ENCODE measurements at regions not wholly inside any gene's neighbourhood (a gene's known extent, or its start where the extent isn't known, plus 50 kb on each side); places are given as distances from the start of the nearest gene placed in this dataset.

GRCh38 chr2:58620093-58620492 is 379.0 kb upstream of the FANCL start:
- H2AFZ ChIP-seq (ENCODE audit: low read depth, low read length): no peak overlapping the region
- H3K9me3 ChIP-seq (ENCODE audit: low read length): no peaks in the 10 kb centered on the region
- TF ChIP-seq EZH2 (IDR thresholded peaks at IDR 0.05; ENCODE audit: borderline replicate concordance, insufficient read depth, low read length, poor library complexity, severe bottlenecking) (no peak), SMC3 (conservative IDR thresholded peaks at IDR 0.05; ENCODE audit: poor library complexity) (no peak)
- no peaks in the 10 kb centered on the region for H3K36me3 ChIP-seq (ENCODE audit: insufficient read depth, low read length)
- no peak overlapping the region for H3K27ac ChIP-seq (ENCODE audit: low read length)
- H3F3A ChIP-seq (ENCODE audit: insufficient read depth, low read length, poor library complexity, severe bottlenecking): no peaks in the 10 kb centered on the region
- no peaks in the 10 kb centered on the region for H3K27me3 ChIP-seq (ENCODE audit: insufficient read depth, low read depth, low read length)
- H3K9ac ChIP-seq (ENCODE audit: low read length): no peak overlapping the region
- H3K9me2 ChIP-seq (ENCODE audit: insufficient read depth, low read length): no peaks in the 10 kb centered on the region
- no peaks in the 10 kb centered on the region for H3K79me2 ChIP-seq (replicated peaks; ENCODE audit: insufficient read depth, low read length)
- no peak overlapping the region for H3K4me2 ChIP-seq (ENCODE audit: low read length)
- no peaks in the 10 kb centered on the region for H4K20me1 ChIP-seq (ENCODE audit: insufficient read depth)
- no peak overlapping the region for H3K4me3 ChIP-seq (ENCODE audit: low read length)

- no peaks in the 10 kb centered on the region for H3F3A ChIP-seq (ENCODE audit: insufficient read depth, low read length, poor library complexity, severe bottlenecking)
- no peak overlapping the region for H2AFZ ChIP-seq (ENCODE audit: low read depth, low read length)
- no peaks in the 10 kb centered on the region for H3K27me3 ChIP-seq (ENCODE audit: insufficient read depth, low read depth, low read length)
- no peaks in the 10 kb centered on the region for H3K9me2 ChIP-seq (ENCODE audit: insufficient read depth, low read length)
- no peaks in the 10 kb centered on the region for H3K36me3 ChIP-seq (ENCODE audit: insufficient read depth, low read length)
- no peak overlapping the region for H3K4me2 ChIP-seq (ENCODE audit: low read length)
- no peaks in the 10 kb centered on the region for H4K20me1 ChIP-seq (ENCODE audit: insufficient read depth)
- TF ChIP-seq EZH2 (IDR thresholded peaks at IDR 0.05; ENCODE audit: borderline replicate concordance, insufficient read depth, low read length, poor library complexity, severe bottlenecking) (no peak), REST (IDR thresholded peaks at IDR 0.05; ENCODE audit: borderline replicate concordance) (no peak), RAD21 (conservative IDR thresholded peaks at IDR 0.05) (no peak), CTCF (IDR thresholded peaks at IDR 0.05; ENCODE audit: poor library complexity, severe bottlenecking) (no peak)
- H3K4me3 ChIP-seq (ENCODE audit: low read length): no peak overlapping the region
- no peaks in the 10 kb centered on the region for H3K79me2 ChIP-seq (replicated peaks; ENCODE audit: insufficient read depth, low read length)
- no peak overlapping the region for H3K9ac ChIP-seq (ENCODE audit: low read length)
- no peak overlapping the region for H3K27ac ChIP-seq (ENCODE audit: low read length)
- no peaks in the 10 kb centered on the region for H3K9me3 ChIP-seq (ENCODE audit: low read length)
Measured at GRCh38 chr2:58616961-58617360, 375.8 kb upstream of the FANCL start.

- Histone ChIP-seq H4K20me1 (ENCODE audit: insufficient read depth) (no peaks in the 10 kb centered on the region), H3F3A (ENCODE audit: insufficient read depth, low read length, poor library complexity, severe bottlenecking) (no peaks in the 10 kb centered on the region), H3K9me3 (ENCODE audit: low read length) (no peaks in the 10 kb centered on the region), H2AFZ (ENCODE audit: low read depth, low read length) (no peak overlapping the region), H3K9me2 (ENCODE audit: insufficient read depth, low read length) (no peaks in the 10 kb centered on the region), H3K4me2 (ENCODE audit: low read length) (no peak overlapping the region), H3K36me3 (ENCODE audit: insufficient read depth, low read length) (no peaks in the 10 kb centered on the region), H3K27ac (ENCODE audit: low read length) (no peak overlapping the region), H3K79me2 (replicated peaks; ENCODE audit: insufficient read depth, low read length) (no peaks in the 10 kb centered on the region), H3K9ac (ENCODE audit: low read length) (no peak overlapping the region), H3K4me3 (ENCODE audit: low read length) (no peak overlapping the region), H3K27me3 (ENCODE audit: insufficient read depth, low read depth, low read length) (no peaks in the 10 kb centered on the region)
- TF ChIP-seq EZH2 (IDR thresholded peaks at IDR 0.05; ENCODE audit: borderline replicate concordance, insufficient read depth, low read length, poor library complexity, severe bottlenecking): no peak
- no peak for TF ChIP-seq EP300 (conservative IDR thresholded peaks at IDR 0.05; ENCODE audit: poor library complexity, severe bottlenecking)
- no peak for TF ChIP-seq CTCF (IDR thresholded peaks at IDR 0.05; ENCODE audit: poor library complexity, severe bottlenecking)
- TF ChIP-seq POLR2AphosphoS5 (IDR thresholded peaks at IDR 0.05): no peak
- no peak for TF ChIP-seq SMC3 (conservative IDR thresholded peaks at IDR 0.05; ENCODE audit: poor library complexity)
Measured at GRCh38 chr2:58614219-58614618, 373.1 kb upstream of the FANCL start.
